GM12865 (cell line): ENCODE measurements at regions not wholly inside any gene's neighbourhood (a gene's known extent, or its start where the extent isn't known, plus 50 kb on each side); places are given as distances from the start of the nearest gene placed in this dataset.

Source experiments
- DNase-seq: peaks from one replicate; pipeline ENCODE4 v3.0.0; 2010; ENCODE audit warnings: low read depth
- H3K4me3 ChIP-seq: 2 replicates; pipeline ENCODE4 v1.5.1; 2011; ENCODE audit warnings: mild to moderate bottlenecking, low read depth, low read length, control low read depth
- CTCF ChIP-seq: IDR thresholded peaks from 2 replicates; pipeline ENCODE4 v1.5.1; 2011; ENCODE audit warnings: low read length, control low read depth, low read depth, inconsistent platforms; ENCODE audit not compliant: insufficient read depth; ENCODE audit errors: missing control alignments

GRCh38 chr21:24868117-24868516 is 739.2 kb downstream of the MRPL39 start:
- TF ChIP-seq CTCF, result no peak
- H3K4me3 ChIP-seq, result no peak overlapping the region
- DNase-seq, result no peak

GRCh38 chr21:24861471-24861870 is 745.8 kb downstream of the MRPL39 start:
- no peak for DNase-seq
- TF ChIP-seq CTCF, result no peak
- H3K4me3 ChIP-seq, result no peak overlapping the region

GRCh38 chr21:24856326-24856725 is 751.0 kb downstream of the MRPL39 start:
- no peak overlapping the region for H3K4me3 ChIP-seq
- no peak for TF ChIP-seq CTCF
- no peak for DNase-seq

GRCh38 chr21:24852610-24853195 is 754.6 kb downstream of the MRPL39 start:
- no peak for DNase-seq
- no peak for TF ChIP-seq CTCF
- no peak overlapping the region for H3K4me3 ChIP-seq

- DNase-seq, result no peak
- no peak for TF ChIP-seq CTCF
- H3K4me3 ChIP-seq, result no peak overlapping the region
Observed at GRCh38 chr21:24850121-24850520, 757.2 kb downstream of the MRPL39 start.

- no peak for TF ChIP-seq CTCF
- no peak for DNase-seq
- H3K4me3 ChIP-seq, result no peak overlapping the region
Observed at GRCh38 chr21:24844671-24845070, 762.6 kb downstream of the MRPL39 start.

GRCh38 chr21:24840287-24840686 is 767.0 kb downstream of the MRPL39 start:
- TF ChIP-seq CTCF, result no peak
- H3K4me3 ChIP-seq, result no peak overlapping the region
- no peak for DNase-seq
